GM10847 (cell line): ENCODE measurements at regions not wholly inside any gene's neighbourhood (a gene's known extent, or its start where the extent isn't known, plus 50 kb on each side); places are given as distances from the start of the nearest gene placed in this dataset.

Experiments used
- POLR2A ChIP-seq: IDR thresholded peaks from 2 replicates; pipeline ENCODE4 v1.6.1; 2011; ENCODE audit not compliant: insufficient read length; ENCODE audit errors: extremely low read depth

DNA sequence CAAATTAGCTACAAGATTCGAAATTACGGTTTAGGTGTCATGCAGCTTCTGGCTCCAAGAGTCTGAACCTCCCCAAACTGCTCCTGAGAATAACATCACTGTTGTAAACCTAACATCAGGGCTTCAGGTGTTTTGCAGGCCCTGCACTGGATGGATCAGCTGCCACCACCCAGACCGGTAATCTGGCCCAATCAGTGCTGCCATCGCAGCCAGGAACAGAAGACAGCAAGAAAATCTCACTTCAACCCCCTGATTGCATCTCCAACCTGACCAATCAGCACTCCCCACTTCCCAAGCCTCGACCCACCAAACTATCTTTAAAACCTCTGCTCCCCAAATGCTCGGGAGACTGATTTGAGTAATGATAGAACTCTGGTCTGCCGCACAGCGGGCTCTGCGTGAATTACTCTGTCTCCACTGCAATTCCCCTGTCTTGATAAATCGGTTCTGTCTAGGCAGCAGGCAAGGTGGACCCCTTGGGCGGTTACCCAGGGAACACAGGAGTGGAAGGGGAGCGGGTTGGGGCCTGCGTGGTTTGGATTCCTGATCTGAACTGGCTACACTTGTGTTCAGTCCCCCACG, 268.5 kb upstream of the SFSWAP start:
- TF ChIP-seq POLR2A = no peak

GRCh38 chr12:131443019-131444000, 267.6 kb upstream of the SFSWAP start:
- TF ChIP-seq POLR2A = no peak

- no peak for TF ChIP-seq POLR2A
Measured at GRCh38 chr12:131444220-131445164, 266.4 kb upstream of the SFSWAP start.

DNA sequence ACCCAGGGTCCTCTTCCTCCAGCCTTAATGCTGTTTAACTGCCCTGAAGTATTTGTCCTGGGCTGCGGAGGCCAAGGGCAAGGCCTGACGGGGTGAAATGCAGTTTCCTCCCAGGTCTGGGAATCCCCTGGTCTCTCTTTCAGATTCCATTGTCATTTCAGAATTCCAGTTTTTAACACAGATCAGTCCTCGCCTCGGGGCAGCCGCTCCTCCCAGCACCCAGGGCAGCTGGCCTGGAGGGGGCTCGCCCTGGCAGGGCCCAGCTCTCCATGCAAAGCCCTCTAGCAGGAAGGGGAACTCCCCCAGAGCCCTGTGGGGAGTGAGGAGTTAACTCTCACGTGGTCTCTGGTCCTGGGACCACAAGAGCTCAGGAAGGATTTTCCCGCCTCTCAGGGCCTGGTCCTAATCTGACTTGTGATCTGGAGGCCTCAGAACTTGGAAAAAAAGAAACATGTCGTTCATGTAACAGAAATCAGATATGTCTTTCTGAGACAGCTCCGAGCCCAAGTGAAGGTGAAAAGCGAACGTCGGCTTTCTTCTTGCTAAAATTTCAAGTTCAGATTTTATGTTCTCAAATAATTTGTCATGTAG, 265.6 kb upstream of the SFSWAP start:
- TF ChIP-seq POLR2A = no peak

DNA sequence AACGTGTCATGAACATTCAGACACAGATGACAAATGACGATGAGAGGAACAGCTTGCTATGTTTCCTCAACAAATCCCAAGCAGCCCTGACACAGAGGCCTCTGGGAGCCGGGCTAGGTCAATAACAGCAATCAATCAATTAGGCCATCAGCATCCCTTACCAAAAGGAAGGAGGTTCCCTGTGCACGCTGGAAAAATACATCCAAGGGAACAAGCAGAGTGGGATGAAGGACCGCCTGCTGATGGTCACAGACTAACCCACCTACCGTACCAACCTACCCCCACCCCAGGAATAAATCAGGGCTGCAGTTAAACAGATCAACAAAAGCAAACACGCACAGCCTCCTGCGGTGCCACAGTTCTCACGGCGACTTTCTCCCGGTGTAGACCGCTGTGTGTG, 265.1 kb upstream of the SFSWAP start:
- no peak for TF ChIP-seq POLR2A

DNA sequence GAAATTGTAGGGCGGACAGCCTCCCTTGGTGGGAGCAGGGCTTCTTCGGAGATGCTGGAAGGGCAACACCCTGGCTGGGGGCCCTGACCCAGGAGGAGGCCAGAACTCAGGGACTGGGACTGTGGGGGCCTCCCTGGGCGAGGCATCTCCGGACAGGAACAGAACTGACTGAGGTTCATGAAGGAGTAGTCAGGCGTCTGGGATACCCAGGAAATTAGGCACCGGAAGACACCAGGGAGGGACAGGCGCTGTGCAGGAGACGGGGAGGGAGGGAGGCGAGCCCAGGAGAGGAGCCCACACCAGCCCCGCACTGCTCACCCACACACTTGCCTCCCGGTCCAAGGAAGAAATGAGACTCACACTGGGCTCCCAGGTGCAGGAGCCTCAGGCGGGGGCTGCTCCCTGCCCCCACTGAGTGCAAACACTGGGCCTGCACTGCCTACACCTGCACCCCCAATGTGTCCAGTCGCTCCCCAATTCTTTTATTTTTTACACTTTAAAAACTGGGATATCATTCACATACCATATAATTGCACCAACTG, 262.6 kb upstream of the SFSWAP start:
- TF ChIP-seq POLR2A = no peak

DNA sequence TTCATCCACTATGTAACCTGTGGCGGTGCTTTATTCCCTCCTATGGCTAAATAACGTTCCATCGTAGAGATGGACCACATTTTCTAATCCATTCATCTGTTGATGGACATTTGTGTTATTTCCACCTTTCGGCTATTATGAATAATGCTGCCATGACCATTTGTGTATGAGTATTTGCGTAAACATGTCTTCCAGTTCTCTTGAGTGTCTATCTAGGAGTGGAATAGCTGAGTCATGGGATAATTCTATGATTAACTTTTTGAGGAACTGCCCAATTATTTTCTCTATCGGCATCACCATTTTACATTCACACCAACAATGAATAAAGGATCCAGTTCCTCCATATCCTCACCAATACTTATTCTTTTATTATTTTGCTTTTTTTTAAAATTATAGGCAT, 261.9 kb upstream of the SFSWAP start:
- TF ChIP-seq POLR2A = no peak

- no peak for TF ChIP-seq POLR2A
Measured at GRCh38 chr12:131452444-131452860, 258.4 kb upstream of the SFSWAP start.

DNA sequence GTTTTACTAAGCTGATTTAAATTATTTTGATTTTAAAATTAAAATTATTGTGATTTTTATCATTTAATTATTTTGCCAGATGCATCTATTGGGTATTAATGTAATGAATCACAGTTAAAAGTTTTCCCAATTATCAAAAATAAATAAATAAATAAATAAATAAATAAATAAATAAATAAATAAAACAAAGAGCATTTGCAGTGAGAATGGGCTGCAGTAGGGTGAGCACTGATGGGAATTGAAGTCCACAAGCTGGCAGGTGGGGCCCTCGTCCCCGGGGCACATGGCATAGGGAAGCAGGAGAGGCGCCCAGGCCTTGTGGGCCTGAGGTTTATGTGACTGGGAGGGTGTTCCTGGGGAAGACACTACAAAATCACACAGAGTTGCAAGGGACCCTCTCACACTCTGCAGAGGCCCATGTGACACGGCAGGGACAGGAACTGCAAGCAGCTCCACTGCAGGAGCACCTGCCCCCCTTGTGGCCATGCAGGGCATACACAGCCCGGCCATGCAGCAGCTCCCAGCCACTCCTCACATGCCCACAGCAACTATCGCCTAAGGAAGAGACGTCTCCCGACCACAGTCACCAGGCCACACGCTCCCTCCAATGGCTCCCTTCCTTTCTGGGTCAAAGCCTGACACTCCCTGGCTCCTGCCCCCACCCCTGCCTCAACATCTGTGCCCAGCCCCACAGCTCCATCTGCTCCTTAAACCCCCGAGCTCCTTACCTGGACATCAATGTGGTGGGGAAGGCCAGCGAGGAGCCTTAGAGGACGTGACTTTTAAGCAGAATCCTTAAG, 256.3 kb upstream of the SFSWAP start:
- no peak for TF ChIP-seq POLR2A

GRCh38 chr12:131455218-131455506, 255.7 kb upstream of the SFSWAP start:
- TF ChIP-seq POLR2A = no peak

- TF ChIP-seq POLR2A = no peak
Measured at GRCh38 chr12:131455581-131456110, 255.2 kb upstream of the SFSWAP start.

DNA sequence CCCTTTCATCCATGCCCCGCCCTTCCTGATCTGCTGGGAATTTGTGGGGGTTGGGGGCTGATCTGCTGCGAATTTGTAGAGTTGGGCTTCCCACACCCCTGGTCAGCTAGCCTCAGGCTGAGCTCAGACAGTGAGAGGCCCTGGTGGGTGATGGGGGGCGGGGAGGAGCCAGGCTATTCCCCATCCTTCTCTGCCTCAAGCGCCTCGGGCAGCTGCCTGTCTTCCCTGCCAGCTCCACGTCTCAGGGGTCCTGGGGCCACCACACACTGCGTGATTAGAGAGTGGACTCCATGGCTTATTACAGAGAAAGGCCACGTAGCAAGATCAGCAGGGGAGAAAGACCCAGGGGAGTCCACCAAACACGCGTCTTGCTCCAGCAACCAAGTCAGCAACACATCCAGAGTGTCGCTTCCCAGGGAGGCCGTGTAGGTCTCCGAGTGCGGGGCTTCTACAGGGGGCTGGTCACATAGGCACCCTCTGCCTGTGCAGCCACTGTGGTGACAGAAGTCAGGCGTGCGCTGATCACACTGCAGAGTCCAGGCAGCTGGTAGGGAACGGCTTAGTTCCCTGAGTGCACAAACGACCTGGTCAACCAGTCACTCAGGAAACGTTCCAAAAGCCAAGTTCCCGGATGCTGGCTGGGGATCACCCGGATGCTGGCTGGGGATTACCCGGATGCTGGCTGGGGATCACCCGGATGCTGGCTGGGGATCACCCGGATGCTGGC, 254.4 kb upstream of the SFSWAP start:
- no peak for TF ChIP-seq POLR2A

DNA sequence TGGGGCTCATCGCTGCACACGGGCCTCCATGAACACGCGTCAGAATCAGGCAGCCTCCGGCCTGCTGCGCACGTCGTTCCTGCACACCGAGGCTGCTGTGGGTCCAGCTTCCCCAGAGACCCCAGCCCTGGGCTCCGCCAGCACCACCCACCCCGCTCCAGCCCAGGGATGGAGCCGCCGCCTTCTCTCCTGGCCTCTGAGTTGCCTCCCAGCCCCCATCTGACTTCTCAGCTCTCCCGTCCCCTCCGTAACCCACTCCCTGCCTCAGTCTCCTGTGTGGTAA, 253.9 kb upstream of the SFSWAP start:
- TF ChIP-seq POLR2A = no peak
